GM12892 (cell line): ENCODE measurements at regions not wholly inside any gene's neighbourhood (a gene's known extent, or its start where the extent isn't known, plus 50 kb on each side); places are given as distances from the start of the nearest gene placed in this dataset.

Experiments
- POLR2A ChIP-seq: IDR thresholded peaks from 2 replicates; pipeline ENCODE4 v1.6.1; 2011; ENCODE audit warnings: low read depth, low read length, control low read depth
- POLR2AphosphoS5 ChIP-seq: IDR thresholded peaks from 2 replicates; pipeline ENCODE4 v1.6.1; 2011; ENCODE audit warnings: low read depth, low read length, control low read depth
- TAF1 ChIP-seq: IDR thresholded peaks from 2 replicates; pipeline ENCODE4 v1.6.1; 2011; ENCODE audit warnings: low read depth, mild to moderate bottlenecking, control low read depth, low read length, borderline replicate concordance

GRCh38 chr2:59959944-59960343, 593.5 kb downstream of the BCL11A start:
- TF ChIP-seq POLR2A = no peak
- TF ChIP-seq POLR2AphosphoS5 = no peak
- no peak for TF ChIP-seq TAF1
